ENCODE measurements at regions not wholly inside any gene's neighbourhood (a gene's known extent, or its start where the extent isn't known, plus 50 kb on each side); places are given as distances from the start of the nearest gene placed in this dataset.

DNA sequence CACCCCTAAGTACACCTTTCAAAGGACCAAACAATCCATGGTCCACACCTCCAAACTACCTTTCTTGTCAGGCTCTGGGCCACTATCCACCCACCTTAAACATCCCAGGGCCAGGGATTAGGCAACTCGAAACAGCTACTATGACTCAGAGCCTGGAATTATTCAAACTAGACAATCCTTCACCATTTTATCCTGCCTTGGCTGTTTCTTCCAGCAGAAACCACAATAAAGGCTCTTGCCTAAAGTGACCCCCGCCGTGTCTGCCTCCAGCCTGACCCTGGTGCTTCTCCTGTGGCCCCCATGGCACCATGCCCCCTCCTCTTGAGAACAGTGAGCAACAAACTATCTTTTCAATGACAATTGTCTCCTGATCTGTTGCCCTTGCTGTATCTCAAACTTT, 195.5 kb downstream of the EPM2A start (continued):
- TF ChIP-seq CHD2 (IDR thresholded peaks at IDR 0.05; ENCODE audit: low read length) (no peak), SAP30 (IDR thresholded peaks at IDR 0.05; ENCODE audit: insufficient read depth, insufficient replicate concordance, low read length) (no peak), CTBP2 (IDR thresholded peaks at IDR 0.05; ENCODE audit: borderline replicate concordance, insufficient read depth, insufficient read length, low read length) (no peak), MAFK (IDR thresholded peaks at IDR 0.05; ENCODE audit: low read depth, low read length) (no peak)

All from H1 (cell line).